C4-2B (cell line): ENCODE measurements at regions not wholly inside any gene's neighbourhood (a gene's known extent, or its start where the extent isn't known, plus 50 kb on each side); places are given as distances from the start of the nearest gene placed in this dataset.

ENCODE experiments used
- H3K27ac ChIP-seq: fragments of 450-650 bp; 2 replicates; pipeline ENCODE4 v1.5.1; 2017
- CTCF ChIP-seq: fragments of 450-650 bp; conservative IDR thresholded peaks from 2 replicates; pipeline ENCODE4 v1.5.1; 2017; ENCODE audit warnings: mild to moderate bottlenecking
- ZFX ChIP-seq: fragments of 450-650 bp; IDR thresholded peaks from 2 replicates; pipeline ENCODE4 v1.6.1; 2017

DNA sequence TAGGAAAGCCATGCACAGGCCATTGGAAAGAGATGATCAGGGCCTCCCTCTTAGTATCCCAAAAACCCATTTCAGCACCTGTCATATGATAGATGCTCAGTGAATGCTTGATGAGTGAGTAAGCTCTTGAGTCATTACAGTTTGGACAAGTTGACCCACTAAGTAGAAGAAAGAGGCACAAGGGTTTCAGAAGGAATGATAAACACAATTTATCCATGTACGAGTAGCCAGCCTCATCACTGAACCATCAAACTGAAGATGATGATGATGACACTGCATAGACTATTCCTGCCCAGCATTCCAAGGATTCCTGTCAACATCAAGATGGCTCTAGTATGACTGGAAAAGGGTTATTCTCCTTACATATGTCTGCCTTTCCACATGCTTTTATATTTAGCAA is 596.0 kb downstream of the BCL11A start:
- H3K27ac ChIP-seq = no peak overlapping the region
- TF ChIP-seq CTCF (no peak), ZFX (no peak)

GRCh38 chr2:59956981-59957380 is 596.5 kb downstream of the BCL11A start:
- TF ChIP-seq CTCF (no peak), ZFX (no peak)

DNA sequence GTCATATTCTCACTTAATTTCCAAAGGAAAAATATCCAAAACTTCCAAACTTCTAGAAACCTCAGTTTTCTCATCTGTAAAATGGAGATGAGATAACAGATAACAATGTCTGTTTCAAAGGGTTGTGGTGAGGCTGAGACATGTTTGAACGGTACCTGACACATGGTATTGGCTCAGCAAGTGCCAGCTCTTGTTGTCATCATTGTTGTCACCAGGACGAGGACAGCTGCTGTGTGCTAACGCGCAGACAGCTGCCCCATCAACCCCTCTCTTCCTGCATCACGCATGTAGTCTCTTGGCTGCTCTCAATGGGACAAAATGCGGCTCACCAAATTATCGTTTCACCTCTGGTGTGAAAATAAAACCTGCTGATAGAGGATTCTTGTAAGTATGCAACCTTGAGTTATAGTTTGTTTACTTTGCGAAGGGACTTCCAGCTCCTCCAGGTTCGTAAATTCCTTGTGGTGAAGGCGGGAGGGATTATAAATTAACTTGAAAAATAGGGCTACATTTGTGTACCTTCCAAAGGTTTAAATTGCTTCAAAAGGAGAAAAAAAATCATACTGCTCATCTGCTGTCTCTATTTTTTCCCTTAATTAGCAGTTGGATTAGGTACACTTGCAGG is 605.4 kb downstream of the BCL11A start:
- no peak overlapping the region for H3K27ac ChIP-seq
- TF ChIP-seq CTCF (no peak), ZFX (no peak)

More at GRCh38 chr2:59956981-59957380, 596.5 kb downstream of the BCL11A start:
- no peak overlapping the region for H3K27ac ChIP-seq

- no peak overlapping the region for H3K27ac ChIP-seq
- TF ChIP-seq CTCF (no peak), ZFX (no peak)
These were observed 606.2 kb downstream of the BCL11A start for GRCh38 chr2:59947209-59947608.

GRCh38 chr2:59939236-59939635 is 614.2 kb downstream of the BCL11A start:
- H3K27ac ChIP-seq = no peak overlapping the region
- no peak for TF ChIP-seq ZFX
- no peak for TF ChIP-seq CTCF

DNA sequence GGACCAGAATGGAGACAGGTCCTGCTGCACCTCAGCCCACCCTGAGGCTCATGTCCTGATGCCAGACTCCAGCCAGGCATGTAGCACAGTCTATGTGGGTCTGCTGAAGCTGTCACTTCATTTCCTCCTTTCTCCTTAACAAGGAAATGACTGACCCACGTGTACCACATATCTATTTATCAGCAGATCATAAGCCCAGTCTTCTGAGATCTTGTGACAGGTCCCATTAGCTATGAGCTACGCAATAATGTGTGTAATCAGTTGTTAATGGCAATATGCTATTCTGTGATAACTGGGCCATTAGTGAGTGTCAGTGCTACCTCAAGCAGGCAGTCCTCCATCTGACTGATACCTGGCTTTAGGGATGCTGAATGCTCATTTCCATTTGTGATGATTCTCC is 615.3 kb downstream of the BCL11A start:
- no peak for TF ChIP-seq ZFX
- no peak for TF ChIP-seq CTCF
- H3K27ac ChIP-seq = no peak overlapping the region

- TF ChIP-seq CTCF (no peak), ZFX (no peak)
- no peak overlapping the region for H3K27ac ChIP-seq
These were observed 617.4 kb downstream of the BCL11A start for GRCh38 chr2:59936048-59936447.
